A549 (cell line): ENCODE measurements at regions not wholly inside any gene's neighbourhood (a gene's known extent, or its start where the extent isn't known, plus 50 kb on each side); places are given as distances from the start of the nearest gene placed in this dataset.

Experiments
- CTCF ChIP-seq: fragments of >200 bp; sonication (Bioruptor Twin); formaldehyde crosslinking; IDR thresholded peaks from 3 replicates; pipeline ENCODE4 v1.5.1; 2016
- E2F6 ChIP-seq: IDR thresholded peaks from 2 replicates; pipeline ENCODE4 v1.6.1; 2012; ENCODE audit warnings: low read depth, borderline replicate concordance
- MYC ChIP-seq: IDR thresholded peaks from 2 replicates; pipeline ENCODE4 v1.6.1; 2012; ENCODE audit warnings: mild to moderate bottlenecking, inconsistent platforms, low read length, improper control_type of control experiment, borderline replicate concordance
- PBX3 ChIP-seq: IDR thresholded peaks from 2 replicates; pipeline ENCODE4 v1.6.1; 2012
- POLR2A ChIP-seq: IDR thresholded peaks from 2 replicates; pipeline ENCODE4 v1.6.1; 2012; ENCODE audit warnings: mild to moderate bottlenecking, low read length
- POLR2AphosphoS2 ChIP-seq: conservative IDR thresholded peaks from 2 replicates; pipeline ENCODE4 v1.6.1; 2012; ENCODE audit warnings: low read length, improper control_type of control experiment, inconsistent platforms
- RAD21 ChIP-seq, 2 experiments: fragments of >200 bp in 1 of 2; sonication (Bioruptor Twin) in 1 of 2; formaldehyde crosslinking in 1 of 2; IDR thresholded peaks in 1 of 2; conservative IDR thresholded peaks in 1 of 2; 2 replicates in 1 of 2; 3 replicates in 1 of 2; pipeline ENCODE4 v1.6.1; 2012 to 2018; ENCODE audit warnings: inconsistent platforms in 1 of 2
- SREBF2 ChIP-seq: fragments of 450-650 bp; IDR thresholded peaks from 2 replicates; pipeline ENCODE4 v1.6.1; 2014; ENCODE audit warnings: mild to moderate bottlenecking, moderate library complexity
- USF2 ChIP-seq: fragments of 450-650 bp; IDR thresholded peaks from 2 replicates; pipeline ENCODE4 v1.6.1; 2014; ENCODE audit warnings: antibody characterized with exemption

- TF ChIP-seq POLR2AphosphoS2 (no peak), CTCF (no peak), USF2 (no peak), PBX3 (no peak), MYC (no peak), RAD21 (conservative IDR thresholded peaks at IDR 0.05 in 1 of 2, IDR thresholded peaks at IDR 0.05 in 1 of 2) (no peak), POLR2A (no peak), SREBF2 (no peak), E2F6 (no peak)
Measured at GRCh38 chr2:129580001-129580400, 399.5 kb upstream of the RAB6C start.
